NCI-H510A (cell line): ENCODE measurements at regions not wholly inside any gene's neighbourhood (a gene's known extent, or its start where the extent isn't known, plus 50 kb on each side); places are given as distances from the start of the nearest gene placed in this dataset.
A peak's percentile ranks its signal among the peaks of the same experiment; 100 is the strongest.

Experiments
- DNase-seq: peaks from one replicate; lab custom pipeline; 2025; lab: John Stamatoyannopoulos, UW

DNA sequence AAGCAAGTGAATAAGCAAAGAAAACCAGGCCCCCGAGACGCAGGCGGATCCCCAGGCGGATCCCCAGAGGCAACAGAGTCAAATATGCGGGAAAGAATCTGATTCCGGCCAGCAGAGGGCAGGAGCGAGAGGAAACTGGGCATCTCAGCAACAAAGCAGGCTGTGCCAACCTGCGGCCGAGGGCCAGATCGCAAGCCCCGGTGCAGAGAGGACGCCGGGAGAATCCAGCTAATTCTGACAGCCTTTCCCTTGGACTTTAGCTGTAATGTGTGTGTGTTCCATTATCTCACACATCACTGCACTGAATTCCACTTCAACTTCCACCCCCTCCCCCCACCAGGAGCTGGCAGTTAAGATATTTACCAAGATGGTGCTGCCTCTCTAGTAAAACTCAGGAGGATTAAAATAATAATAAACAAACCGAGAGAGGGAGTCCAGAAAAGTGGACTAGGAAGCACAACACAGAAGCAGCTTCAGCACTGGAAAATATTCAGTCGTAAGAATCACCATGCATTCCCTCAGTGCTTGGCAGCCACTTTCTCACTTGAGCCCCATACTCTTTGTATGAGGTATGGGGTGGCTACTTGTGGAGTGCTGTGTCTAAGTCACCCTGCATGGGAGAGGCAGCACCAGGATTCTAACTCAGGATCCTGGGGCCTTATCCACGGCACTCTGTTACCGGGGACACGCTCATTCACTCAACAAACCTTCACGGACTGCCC is 66.2 kb upstream of the SNX9 start:
- DNase-seq = peak; percentile 23

DNA sequence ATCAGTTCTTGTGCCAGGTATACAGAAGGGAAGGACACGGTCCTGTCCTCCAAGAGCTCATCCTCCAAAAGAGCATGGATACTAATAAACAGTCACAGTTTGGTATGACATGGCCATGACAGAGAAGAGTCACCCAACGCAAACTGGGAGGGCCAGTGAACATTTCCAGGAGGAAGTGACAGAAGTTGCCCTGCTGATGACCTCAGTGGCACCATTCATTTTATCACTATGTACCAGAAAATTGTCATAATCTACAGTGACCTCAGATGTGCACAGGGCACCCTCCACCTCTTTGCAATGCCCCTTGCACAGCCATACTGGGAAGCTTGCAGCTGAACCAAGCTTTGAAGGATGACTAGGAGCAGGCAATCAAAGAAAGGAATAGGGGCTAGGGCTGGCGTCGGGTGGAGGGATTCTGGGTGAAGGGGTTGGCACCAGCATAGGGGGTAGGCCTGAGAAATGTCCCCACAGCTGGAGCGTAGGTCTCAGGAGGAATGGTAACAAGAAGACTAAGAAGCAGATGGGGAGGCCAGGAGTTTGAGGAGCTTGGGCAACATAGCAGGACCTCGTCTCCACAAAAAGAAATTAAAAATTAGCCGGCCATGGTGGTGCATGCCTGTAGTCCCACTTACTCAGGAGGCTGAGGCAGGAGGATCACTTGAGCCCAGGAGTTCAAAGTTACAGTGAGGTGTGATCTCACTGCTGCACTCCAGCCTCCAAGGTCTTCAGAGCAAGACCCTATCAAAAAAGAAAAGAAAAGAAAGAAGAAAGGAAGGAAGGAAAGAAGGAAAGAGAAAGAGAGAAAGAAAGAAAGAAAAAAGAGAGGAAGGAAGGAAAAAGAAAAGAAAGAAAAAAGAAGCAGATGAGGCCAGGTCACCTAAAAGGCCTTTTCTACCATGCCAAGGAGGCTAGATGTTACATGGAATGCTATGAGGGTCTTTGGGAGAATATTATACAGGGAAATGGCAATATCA is 65.3 kb upstream of the SNX9 start:
- DNase-seq = no peak

DNA sequence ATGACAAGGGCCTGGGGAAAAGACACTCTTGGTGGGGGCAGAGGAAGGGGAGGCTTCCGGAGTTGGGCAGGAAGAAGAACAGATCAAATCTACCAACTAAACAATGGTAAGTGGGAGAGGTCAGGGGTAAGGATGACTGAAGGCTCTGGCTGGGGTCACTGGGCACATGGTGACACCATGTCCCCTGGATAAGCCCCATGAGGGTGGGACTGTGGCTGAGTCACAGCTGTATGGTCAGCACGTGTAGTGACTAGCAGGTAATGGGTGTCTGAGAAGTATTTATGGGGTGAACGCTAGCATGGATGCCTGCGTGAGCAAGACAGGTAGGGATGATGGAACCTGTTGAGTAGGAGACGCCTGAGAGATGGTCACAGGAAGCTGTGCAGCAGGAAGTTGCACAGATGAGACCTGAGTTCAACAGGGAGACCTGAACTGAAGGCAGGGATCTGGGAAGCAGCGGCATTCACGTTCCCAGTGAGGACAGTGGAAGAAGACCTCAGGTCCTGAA is 64.5 kb upstream of the SNX9 start:
- no peak for DNase-seq

DNA sequence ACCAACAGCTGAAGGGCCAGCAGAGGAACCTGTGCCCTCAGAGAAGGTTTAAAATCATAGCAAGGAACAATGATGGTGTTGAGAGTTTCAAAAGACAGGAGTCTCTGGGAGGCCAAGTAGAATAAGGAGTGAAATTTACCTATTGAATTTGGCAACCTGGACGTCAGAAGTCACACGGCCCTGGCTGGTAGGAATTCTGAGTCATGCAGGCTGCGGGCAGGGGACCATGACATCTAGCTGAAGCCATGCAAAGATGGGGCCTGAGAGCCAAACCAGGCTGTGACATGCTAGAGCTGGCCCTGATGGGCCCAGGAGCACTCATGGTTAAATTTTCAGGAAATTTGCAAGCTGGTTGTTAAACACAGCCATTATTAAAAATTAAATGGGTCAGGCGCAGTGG is 64.0 kb upstream of the SNX9 start:
- DNase-seq = no peak

DNA sequence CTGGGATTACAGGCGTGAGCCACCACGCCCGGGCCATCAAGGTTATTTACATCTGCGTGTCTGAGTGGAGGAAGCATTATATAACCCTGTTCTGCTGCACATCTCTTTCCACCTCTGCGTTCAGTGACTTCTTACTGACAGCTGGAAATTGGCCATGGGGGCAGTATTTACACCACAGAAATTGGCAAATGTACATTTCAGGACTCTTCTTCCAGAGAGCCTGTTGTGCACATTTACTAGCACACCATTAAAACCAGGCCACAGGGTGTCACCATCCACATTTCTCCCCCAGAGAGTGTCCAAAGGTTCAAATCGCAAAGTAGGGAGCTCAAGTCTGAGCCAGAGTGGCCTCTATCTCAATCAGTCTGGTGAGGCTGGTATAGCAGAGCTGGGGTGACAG is 62.9 kb upstream of the SNX9 start:
- no peak for DNase-seq

DNA sequence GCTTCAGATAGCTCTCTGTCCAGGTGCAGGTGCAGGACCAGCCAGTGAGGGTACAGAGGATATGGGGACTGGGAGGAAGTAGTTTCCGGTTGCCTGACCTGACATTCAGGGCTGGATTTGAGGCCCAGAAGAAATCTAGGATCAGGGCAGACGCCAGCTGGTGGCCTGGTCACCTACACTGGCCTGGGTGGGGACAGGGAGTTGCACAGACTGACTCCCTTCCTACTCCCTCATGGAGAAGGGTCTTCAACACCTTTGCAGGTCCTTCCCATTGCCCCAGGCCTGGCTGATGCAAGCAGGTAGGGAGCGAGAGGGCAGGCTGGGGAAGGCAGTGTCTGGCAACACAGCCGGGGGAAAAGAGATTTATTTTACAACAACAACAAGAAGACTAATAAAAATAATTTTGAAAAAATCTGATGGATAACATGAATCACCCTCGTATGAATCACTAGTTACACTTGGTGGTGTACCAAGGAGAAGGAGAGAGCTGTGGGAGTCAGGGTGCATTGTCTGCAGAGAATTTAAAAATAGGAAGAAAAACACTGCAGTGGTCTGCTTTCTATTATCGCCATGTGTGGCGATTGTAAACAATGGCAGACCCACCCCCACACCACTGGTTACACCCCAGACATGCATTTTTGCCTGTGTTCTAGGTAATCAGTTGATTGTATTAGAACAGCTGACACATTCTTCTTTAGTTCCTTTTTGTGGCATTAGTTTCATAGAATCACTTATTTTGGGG is 62.3 kb upstream of the SNX9 start:
- no peak for DNase-seq

DNA sequence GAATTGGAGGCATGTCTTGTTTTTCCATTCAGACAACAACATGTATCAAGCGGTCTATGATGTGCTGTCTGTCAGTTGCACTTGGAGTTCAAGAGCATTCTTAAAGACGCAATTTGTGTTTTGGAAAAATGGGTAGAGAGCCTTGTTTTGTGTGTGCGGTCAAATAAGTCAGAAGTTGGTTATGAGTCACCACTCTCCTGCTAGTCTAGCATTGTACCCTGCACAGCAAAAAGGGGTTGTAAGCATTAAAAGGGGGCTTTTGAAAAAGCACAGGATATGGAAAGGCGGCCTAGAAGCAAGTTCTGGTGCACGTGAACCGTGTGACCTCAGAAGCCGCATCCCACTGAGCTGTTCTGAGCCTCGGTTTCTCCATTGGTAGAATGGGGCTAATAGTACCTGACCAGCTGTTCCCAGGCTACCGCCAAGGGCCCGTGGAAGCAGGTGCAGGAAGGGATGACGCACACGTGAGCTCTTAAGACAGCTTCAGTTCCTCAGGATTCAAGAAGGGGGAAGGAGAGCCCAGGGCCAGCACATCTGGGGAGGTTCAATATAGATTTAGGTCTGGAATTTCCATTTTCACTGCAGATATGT is 61.6 kb upstream of the SNX9 start:
- no peak for DNase-seq

DNA sequence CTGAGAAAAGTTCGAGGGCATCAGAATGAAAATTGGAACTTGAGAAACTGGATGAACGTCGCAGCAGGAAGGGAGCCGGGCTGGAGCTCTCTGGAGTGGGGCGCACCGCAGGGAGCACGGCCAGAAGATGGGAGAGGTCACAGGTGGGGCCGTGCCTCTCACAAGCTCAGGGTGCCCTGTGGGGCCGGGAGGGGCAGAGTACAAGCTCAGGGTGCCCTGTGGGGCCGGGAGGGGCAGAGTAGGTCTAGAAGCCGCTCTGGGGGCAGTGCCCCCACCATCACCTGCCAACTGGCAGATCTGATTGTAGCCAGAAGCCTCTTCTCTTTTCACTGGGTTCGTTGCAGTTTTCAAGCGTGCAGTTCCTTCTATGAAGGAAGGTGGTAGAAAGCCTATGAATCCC is 61.1 kb upstream of the SNX9 start:
- DNase-seq = no peak

DNA sequence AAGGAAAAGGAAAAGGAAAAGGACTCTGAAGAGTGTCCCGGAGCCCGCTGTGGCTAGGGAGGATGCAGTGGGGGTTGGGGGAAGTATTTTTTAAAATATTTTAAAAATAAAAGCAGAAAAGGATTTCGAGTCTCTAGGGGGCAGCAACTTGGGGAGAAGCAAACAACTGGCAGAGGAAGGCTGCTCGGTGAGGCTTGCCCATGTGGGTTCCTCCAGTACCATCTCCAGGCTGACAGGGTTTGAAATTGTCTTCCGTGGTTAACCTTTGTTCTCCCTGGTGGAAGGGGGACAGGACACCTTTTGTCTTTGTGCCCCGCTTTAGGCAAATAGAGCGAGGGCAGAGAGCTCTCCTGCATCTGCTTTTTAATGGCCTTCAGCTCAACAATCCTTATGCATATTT is 60.4 kb upstream of the SNX9 start:
- no peak for DNase-seq

DNA sequence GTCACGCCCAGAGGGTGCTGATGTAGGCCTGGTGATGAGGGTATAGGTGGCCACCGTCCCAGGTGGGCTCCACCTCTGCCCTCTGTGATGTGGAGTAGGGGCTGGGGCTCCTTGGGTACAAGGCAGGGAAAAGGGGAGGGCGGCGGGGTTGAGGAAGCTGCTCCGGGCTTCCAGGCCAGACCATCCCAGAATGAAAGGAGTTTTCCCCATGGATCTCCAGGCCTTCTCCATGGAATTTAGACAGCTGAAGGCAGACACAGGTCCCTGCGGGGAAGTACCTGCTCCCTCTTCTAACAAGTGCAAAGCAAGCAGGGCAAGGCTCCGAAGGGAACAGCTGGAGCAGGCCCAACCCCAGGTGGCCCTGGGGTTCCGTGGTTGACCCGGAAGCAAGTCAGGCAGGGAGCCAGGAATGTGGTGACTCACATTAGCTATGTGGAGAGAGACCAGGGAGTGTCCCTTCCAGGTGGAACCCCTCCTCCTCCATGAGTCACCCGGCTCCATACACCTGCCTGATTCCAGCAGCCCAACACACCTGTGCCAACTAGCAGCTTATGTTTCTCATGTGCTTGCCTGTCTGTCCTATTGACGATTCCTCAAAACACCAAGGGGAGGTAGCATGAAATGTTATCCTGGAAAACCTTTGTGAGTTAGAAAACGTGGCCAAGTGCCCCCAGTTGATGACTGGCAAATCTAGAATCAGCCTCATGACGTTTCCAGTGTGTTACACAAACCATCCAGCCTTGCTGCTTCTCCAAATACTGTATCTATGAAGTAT is 59.7 kb upstream of the SNX9 start:
- peak; percentile 91 for DNase-seq

DNA sequence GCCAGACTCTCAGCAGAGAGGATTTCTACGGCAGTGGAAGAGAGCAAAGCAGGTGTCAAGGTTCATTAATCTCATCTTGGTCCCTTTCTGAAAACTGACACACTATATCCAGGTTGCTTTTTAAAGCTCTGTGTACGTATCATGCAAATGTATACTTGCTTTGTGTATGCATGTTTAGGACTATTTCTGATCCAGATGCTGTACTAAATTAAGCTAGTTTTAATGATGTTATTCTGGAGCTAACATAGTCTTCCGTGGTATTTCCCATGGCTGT is 59.2 kb upstream of the SNX9 start:
- DNase-seq = no peak

DNA sequence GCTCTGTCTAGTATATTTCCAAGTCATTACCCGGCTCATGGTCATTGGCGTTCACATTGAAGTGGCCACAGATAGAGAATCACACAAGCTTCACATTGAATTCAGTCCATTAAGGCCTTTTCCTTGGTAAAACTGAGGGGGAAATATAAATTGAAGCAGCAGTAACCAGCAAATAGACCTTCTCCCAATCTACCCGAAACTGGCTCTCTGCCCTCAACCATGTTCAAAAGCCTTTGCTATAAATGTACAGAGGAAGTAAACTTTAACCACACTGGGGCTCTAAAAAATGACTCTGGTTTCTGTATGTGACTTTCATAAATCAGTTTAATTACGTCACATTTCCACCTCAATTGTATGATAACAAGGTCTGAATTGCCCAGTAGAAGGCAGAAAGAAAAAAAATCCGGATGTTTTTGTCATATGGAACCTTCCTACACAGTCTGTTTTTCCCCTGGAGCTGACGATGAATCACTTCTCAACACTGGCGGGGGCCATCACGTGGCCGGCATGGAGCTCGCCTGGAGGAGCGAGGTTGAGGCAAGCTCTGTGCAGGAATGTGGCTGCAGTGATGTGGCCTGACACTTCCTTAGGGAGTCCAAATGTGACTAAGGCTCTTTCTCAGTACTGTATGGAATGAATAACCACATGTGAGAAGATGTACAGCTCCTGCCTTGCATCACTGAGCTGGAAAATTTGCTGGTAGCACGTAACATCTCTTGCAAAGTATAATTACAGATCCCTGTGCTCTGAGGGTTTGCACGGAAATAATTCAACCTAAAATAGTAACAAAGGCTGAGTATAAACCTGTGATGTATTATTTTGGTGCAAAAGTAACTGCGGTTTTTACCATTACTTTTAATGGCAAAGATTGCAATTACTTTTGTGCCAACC is 58.6 kb upstream of the SNX9 start:
- no peak for DNase-seq

DNA sequence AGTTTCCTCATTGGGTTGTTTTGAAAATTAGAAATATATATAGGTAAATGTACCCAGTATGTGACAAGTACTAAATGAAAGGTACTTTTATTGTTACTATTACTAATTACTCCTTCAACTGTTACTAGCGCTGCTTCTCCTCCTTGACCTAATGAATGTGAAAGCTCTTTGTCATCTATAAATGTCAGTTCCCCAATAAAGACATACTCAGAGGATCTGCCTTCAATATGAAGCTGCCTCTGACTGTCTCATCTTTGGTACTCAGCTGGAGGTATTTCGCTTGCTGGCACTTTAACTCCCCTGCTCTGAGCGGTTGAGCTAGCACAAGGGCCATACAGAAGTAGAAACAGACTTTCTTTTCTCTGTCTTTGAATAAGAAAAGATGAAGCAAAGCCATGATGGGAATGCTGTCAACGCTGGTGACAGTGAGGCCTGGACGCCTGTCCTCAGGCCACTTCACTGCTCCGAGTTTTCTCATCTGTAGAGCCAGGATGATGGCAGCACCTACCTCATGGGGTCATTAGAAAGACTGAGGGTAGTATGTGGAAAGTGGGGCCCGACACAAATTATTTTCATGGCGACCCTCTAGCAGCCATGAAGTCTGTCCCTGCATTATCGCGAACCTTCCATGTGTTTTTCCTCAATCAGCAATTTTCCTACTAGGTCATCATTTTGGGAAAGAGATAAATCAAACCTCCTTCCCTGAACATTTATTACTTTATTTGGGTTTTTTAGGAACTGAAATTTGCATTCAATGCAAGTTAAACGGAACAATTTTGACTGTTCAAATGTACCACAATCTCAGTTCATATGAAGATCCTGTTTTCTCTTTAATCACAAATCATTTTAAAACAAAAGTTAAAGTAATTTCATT is 55.9 kb upstream of the SNX9 start:
- DNase-seq = no peak

DNA sequence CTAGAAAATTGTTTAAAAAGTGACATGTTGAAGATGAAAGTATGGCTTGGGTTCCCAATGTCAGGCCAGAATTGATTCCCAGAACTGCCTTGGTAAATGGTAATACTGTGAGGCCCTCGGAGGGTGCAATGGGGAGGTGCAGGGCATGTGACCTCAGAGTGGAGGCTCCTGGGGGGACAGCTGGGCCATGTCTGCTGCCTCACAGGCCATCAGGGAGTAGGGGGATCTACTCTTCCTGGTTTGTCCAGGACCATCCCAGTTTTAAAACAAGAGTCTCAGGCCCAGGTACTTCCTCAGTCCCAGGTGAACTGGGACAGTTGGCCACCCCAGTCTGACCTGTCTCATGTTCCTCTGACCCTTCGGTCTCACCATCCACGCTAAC is 55.3 kb upstream of the SNX9 start:
- no peak for DNase-seq

DNA sequence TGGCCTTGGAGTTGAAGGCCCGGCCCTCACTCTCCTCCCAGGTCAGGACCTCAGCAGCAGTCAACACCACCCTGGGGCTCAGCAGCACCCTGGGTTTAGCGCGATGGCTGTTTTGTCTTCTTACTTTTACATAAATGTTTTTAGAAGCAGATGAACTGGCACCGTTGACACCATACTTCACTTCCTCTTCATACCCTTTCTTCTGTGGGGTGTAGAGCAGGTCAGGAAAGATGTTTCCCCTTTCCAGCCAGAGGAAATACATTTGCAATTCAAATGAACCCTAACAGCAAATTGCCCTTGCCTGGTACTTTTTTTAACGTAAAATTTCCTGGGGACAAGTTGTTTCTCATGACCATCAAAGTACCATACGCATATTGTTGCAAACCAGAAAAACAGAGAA is 54.7 kb upstream of the SNX9 start:
- no peak for DNase-seq

DNA sequence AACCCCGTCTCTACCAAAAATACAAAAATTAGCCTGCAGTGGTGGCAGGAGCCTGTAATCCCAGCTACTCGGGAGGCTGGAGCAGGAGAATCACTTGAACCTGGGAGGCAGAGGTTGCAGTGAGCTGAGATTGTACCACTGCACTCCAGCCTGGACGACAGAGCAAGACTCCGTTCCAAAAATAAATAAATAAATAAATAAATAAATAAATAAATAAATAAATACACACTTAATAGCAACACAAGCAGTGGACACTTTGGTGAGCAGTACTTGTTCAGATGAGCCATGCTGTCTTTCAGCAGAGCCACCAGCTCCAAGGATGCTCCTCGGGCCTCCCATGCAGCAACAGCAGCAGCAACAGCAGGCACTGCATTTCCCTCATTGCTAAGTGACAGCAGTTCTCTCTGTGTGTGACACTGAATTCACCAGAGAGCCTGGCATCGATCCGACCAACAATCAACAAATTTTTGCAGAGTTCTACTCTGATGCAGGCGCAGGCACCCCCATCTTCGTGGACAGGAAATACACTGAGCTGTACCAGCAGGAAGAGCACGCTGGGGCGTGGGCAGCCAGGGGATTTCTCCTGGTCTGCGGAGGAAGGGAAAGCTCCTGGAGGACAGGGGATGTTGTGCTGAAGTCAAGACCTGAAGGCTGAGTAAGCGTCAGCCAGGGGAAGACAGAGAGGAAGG is 54.0 kb upstream of the SNX9 start:
- DNase-seq = no peak

DNA sequence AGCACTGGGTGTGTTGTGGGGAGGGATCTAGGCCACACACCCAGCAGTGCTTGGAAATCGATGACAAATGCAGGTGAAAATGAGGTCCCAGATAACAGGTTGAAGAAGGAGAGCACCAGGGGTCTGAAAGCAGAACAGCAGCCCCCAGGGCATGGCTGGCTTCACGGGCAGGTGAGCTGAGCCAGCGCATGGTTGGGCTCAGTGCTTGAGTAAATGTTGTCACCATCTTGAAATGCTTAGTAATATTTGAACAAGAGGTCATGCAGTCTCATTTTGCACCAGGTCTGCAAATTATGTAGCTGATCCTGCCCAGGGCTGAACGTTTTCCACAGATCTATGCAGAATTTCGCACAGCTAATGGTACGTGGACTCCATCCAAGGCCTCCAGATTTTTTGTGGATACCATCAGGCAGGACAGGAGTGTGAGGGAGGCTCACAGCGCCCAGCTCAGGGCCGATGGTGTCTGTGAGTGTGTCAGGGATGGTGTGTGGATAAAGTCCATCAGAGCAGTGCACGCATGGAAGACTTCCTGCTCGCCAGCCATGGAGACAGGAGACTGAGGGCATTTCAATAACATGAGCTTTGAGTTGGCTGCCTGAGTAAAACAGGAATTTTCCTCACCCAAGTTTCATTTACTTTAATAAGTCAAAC is 53.1 kb upstream of the SNX9 start:
- no peak for DNase-seq

DNA sequence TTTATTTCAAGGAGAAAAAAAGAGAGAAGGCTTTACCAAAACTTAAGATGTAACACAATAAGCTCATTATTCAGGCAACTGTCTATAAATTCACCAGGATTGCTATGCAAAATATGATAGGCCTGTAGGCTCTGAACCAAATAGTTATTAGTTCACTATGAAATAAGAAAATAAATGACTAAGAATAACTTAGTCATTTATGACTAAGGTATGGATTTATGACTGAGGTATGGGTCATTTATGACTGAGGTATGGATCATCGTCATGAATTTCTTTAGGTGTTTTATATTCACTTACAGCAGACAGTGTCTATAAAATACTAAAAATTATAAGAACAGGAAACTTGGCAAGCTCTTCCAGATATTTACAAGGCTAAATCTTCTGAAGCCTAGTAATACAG is 52.1 kb upstream of the SNX9 start:
- no peak for DNase-seq
